B cell (primary cell): ENCODE measurements at regions not wholly inside any gene's neighbourhood (a gene's known extent, or its start where the extent isn't known, plus 50 kb on each side); places are given as distances from the start of the nearest gene placed in this dataset.

Experiments used
- ATAC-seq: fragments of 200-7000 bp; cut with Tn5 transposase; one replicate; pipeline ENCODE4 v1.10.0; 2021; ENCODE audit warnings: low read depth, mild to moderate bottlenecking, moderate number of reproducible peaks, moderate library complexity
- CTCF ChIA-PET: fragments of 350-600 bp; sonication (Branson Sonifier 250); formaldehyde crosslinking; loops from one replicate; lab custom pipeline; 2021; ENCODE audit warnings: antibody characterized with exemption, inconsistent platforms; lab: Charles Lee
- POLR2A ChIA-PET: fragments of 350-600 bp; sonication (Branson Sonifier 250); formaldehyde crosslinking; loops from one replicate; lab custom pipeline; 2021; ENCODE audit warnings: antibody characterized with exemption; lab: Charles Lee
- DNase-seq: peaks from one replicate; pipeline ENCODE4 v3.0.0; 2013
- H2AFZ ChIP-seq: 2 replicates; pipeline ENCODE4 v1.6.1; 2012; ENCODE audit warnings: mild to moderate bottlenecking, low read depth, low read length; ENCODE audit not compliant: insufficient read depth, poor library complexity, severe bottlenecking
- H3K27ac ChIP-seq, 2 donors: 1 replicate in 1 of 2; 2 replicates in 1 of 2; pipeline ENCODE4 v1.5.1; 2012 to 2013; ENCODE audit warnings: low read length in 2 of 2, mild to moderate bottlenecking in 2 of 2, moderate library complexity in 1 of 2
- H3K27me3 ChIP-seq, 4 experiments: fragments of 200-600 bp in 1 of 4; sonication (generic) in 1 of 4; replicated peaks in 1 of 4; 1 replicate in 2 of 4; 2 replicates in 2 of 4; pipeline versions ENCODE4 v1.6.1 to v1.7.0; 2013 to 2016; ENCODE audit warnings: low read length in 3 of 4, mild to moderate bottlenecking in 2 of 4, mixed read lengths in 1 of 4, moderate library complexity in 1 of 4; ENCODE audit not compliant: insufficient read depth in 4 of 4, control insufficient read depth in 3 of 4; ENCODE audit errors: control extremely low read depth in 1 of 4
- H3K36me3 ChIP-seq, 2 experiments: replicated peaks in 1 of 2; 1 replicate in 1 of 2; 2 replicates in 1 of 2; pipeline versions ENCODE4 v1.6.1 to v1.7.1; 2013; ENCODE audit warnings: low read length in 1 of 2; ENCODE audit not compliant: insufficient read depth in 2 of 2, control insufficient read depth in 1 of 2; ENCODE audit errors: control extremely low read depth in 1 of 2, extremely low read depth in 1 of 2
- H3K4me1 ChIP-seq, 2 donors: fragments of 200-600 bp in 1 of 2; sonication (generic) in 1 of 2; 1 replicate in 1 of 2; 2 replicates in 1 of 2; pipeline versions ENCODE4 v1.5.1 to v1.6.1; 2013 to 2017; ENCODE audit warnings: low read length in 2 of 2; ENCODE audit not compliant: control insufficient read depth in 2 of 2, insufficient read depth in 2 of 2
- H3K4me2 ChIP-seq: replicated peaks from 2 replicates; pipeline ENCODE3; 2012; ENCODE audit warnings: mild to moderate bottlenecking, low read depth, low read length; ENCODE audit not compliant: poor library complexity, severe bottlenecking
- H3K4me3 ChIP-seq, 5 experiments: fragments of 200-600 bp in 1 of 5; sonication (generic) in 1 of 5; 1 replicate in 3 of 5; 2 replicates in 2 of 5; pipeline versions ENCODE4 v1.5.1 to v1.7.0; 2011 to 2016; ENCODE audit warnings: low read length in 4 of 5, mild to moderate bottlenecking in 4 of 5, low read depth in 2 of 5, control low read depth in 1 of 5, moderate library complexity in 1 of 5; ENCODE audit not compliant: insufficient read depth in 1 of 5; ENCODE audit errors: control extremely low read depth in 1 of 5, extremely low read depth in 1 of 5
- H3K79me2 ChIP-seq: fragments of 200-600 bp; sonication (generic); one replicate; pipeline ENCODE4 v1.6.0; 2016; ENCODE audit warnings: low read length; ENCODE audit not compliant: control insufficient read depth, insufficient read depth
- H3K9ac ChIP-seq: fragments of 200-600 bp; sonication (generic); 2 replicates; pipeline ENCODE4 v1.6.1; 2017; ENCODE audit warnings: mild to moderate bottlenecking, low read length, moderate library complexity
- H3K9me3 ChIP-seq, 3 donors: one replicate each; pipeline versions ENCODE4 v1.6.1 to v1.7.1; 2013; ENCODE audit warnings: low read length in 2 of 3; ENCODE audit not compliant: control insufficient read depth in 2 of 3, insufficient read depth in 1 of 3; ENCODE audit errors: control extremely low read depth in 1 of 3
- H4K20me1 ChIP-seq: 2 replicates; pipeline ENCODE4 v1.6.0; 2012; ENCODE audit warnings: mild to moderate bottlenecking, low read length; ENCODE audit not compliant: insufficient read depth, control insufficient read depth, poor library complexity, severe bottlenecking
- H3K27ac Mint-ChIP-seq: one replicate; pipeline ENCODE4 v1.8.0; 2021; ENCODE audit warnings: mixed read lengths
- H3K27me3 Mint-ChIP-seq: one replicate; pipeline ENCODE4 v1.8.0; 2021; ENCODE audit warnings: mixed read lengths
- H3K4me1 Mint-ChIP-seq: one replicate; pipeline ENCODE4 v1.8.0; 2021; ENCODE audit warnings: mixed read lengths
- H3K4me3 Mint-ChIP-seq: one replicate; pipeline ENCODE4 v1.8.0; 2021; ENCODE audit warnings: mixed read lengths
- H3K9me3 Mint-ChIP-seq: one replicate; pipeline ENCODE4 v1.8.0; 2022; ENCODE audit warnings: mixed read lengths; ENCODE audit not compliant: insufficient read depth
- CTCF ChIP-seq: fragments of 200-600 bp; IDR thresholded peaks from one replicate; pipeline ENCODE4 v1.8.0; 2022; ENCODE audit warnings: antibody characterized with exemption, mild to moderate bottlenecking
- EZH2 ChIP-seq: IDR thresholded peaks from 2 replicates; pipeline ENCODE4 v1.6.1; 2012; ENCODE audit warnings: borderline replicate concordance, low read depth, mild to moderate bottlenecking, moderate library complexity, low read length; ENCODE audit not compliant: insufficient read depth, poor library complexity, severe bottlenecking
- WGBS: methylation state at CpG from one replicate; pipeline ENCODE4 v1.1.5; 2013; ENCODE audit warnings: missing lambda C conversion rate; ENCODE audit not compliant: insufficient coverage; 5-methylcytosine and 5-hydroxymethylcytosine counted together
- intact Hi-C: fragments of 100-400 bp; cut with micrococcal nuclease; formaldehyde crosslinking; loops from one replicate; pipeline ENCODE4 v1.10.0; 2022

- Mint-ChIP-seq H3K27ac (no peak overlapping the region), H3K9me3 (peaks cover 20% of the 10 kb centered on the region), H3K27me3 (no peaks in the 10 kb centered on the region), H3K4me3 (no peak overlapping the region), H3K4me1 (no peaks in the 10 kb centered on the region)
- no peak overlapping the region for H3K9ac ChIP-seq
- TF ChIP-seq CTCF (no peak), EZH2 (no peak)
- H3K9me3 ChIP-seq, result peaks cover 0 to 4% (median under 1%) of the 10 kb centered on the region in 3 donors
- DNase-seq (no peak), ATAC-seq (no peak)
- 59% methylated on average over 3 of the region's 4 CpGs for WGBS
- H3K79me2 ChIP-seq, result no peaks in the 10 kb centered on the region
- H2AFZ ChIP-seq, result no peak overlapping the region
- H3K4me3 ChIP-seq, result no peak overlapping the region
- no peaks in the 10 kb centered on the region for H3K36me3 ChIP-seq
- no peaks in the 10 kb centered on the region for H4K20me1 ChIP-seq
- no peaks in the 10 kb centered on the region for H3K27me3 ChIP-seq
- POLR2A ChIA-PET, result no interaction called here
- H3K4me1 ChIP-seq, result no peaks in the 10 kb centered on the region
- no peak overlapping the region for H3K27ac ChIP-seq
- CTCF ChIA-PET, result no interaction called here
- no peak overlapping the region for H3K4me2 ChIP-seq
- intact Hi-C loops, result no loop called here
Observed at GRCh38 chr14:39555749-39556148, 123.5 kb upstream of the FBXO33 start.

GRCh38 chr14:39554576-39554975 is 122.3 kb upstream of the FBXO33 start:
- POLR2A ChIA-PET, result no interaction called here
- 83% methylated on average over 1 of the region's 5 CpGs for WGBS
- intact Hi-C loops, result no loop called here
- DNase-seq (no peak), ATAC-seq (no peak)
- H3K9ac ChIP-seq, result no peak overlapping the region
- H3K4me1 ChIP-seq, result no peaks in the 10 kb centered on the region
- no peak for TF ChIP-seq CTCF
- no peak for TF ChIP-seq EZH2
- H3K27ac Mint-ChIP-seq, result no peak overlapping the region
- H4K20me1 ChIP-seq, result no peaks in the 10 kb centered on the region
- H3K36me3 ChIP-seq, result no peaks in the 10 kb centered on the region
- no peaks in the 10 kb centered on the region for H3K27me3 ChIP-seq
- H3K9me3 ChIP-seq, result peaks cover 0 to 4% (median 0%) of the 10 kb centered on the region in 3 donors
- no peaks in the 10 kb centered on the region for H3K27me3 Mint-ChIP-seq
- H2AFZ ChIP-seq, result no peak overlapping the region
- H3K27ac ChIP-seq, result no peak overlapping the region
- CTCF ChIA-PET, result no interaction called here
- peaks cover 15% of the 10 kb centered on the region for H3K9me3 Mint-ChIP-seq
- H3K4me1 Mint-ChIP-seq, result no peaks in the 10 kb centered on the region
- H3K4me3 Mint-ChIP-seq, result no peak overlapping the region
- no peak overlapping the region for H3K4me3 ChIP-seq
- H3K79me2 ChIP-seq, result no peaks in the 10 kb centered on the region
- H3K4me2 ChIP-seq, result no peak overlapping the region
